HG02884 (cell line): ENCODE measurements at regions not wholly inside any gene's neighbourhood (a gene's known extent, or its start where the extent isn't known, plus 50 kb on each side); places are given as distances from the start of the nearest gene placed in this dataset.

Experiments
- ATAC-seq: cut with Tn5 transposase; IDR thresholded peaks from one replicate; pipeline ENCODE4 v1.9.1; 2021; ENCODE audit warnings: mild to moderate bottlenecking, moderate library complexity; ENCODE audit not compliant: unreplicated experiment

- ATAC-seq, result no peak
These were observed 77.9 kb upstream of the HSD17B12 start for GRCh38 chr11:43602670-43603069.

GRCh38 chr11:43614214-43614613 is 66.3 kb upstream of the HSD17B12 start:
- ATAC-seq, result no peak

DNA sequence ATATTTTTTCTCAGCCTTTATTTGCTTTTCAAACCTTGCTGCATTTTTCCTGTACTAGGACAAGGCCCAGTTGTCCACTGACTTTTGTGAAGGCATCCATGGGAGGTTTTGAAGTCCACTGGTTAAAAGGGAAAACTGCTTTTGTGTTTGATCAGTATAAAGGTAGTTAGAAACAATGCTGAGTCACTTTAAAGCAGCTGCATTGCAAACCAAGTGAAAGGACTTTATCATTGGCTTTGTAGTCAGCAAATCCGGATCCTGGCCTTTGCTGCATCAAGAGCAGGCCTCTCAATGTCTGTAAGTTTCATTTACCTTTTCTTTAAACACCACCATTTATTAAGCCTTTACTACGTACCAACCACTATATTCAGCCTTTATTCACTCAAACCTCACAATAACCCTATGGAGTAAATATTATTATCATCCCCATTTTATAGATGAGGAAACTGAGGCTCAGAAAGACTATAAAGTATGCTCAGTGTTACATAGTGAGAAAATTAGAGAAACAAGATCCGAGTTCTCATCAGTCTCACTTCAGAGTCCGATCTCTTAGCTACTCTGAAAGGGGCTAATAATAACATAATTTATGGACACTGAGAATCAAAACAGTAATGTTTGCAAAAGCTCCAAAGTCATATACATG is 60.6 kb upstream of the HSD17B12 start:
- ATAC-seq, result no peak

DNA sequence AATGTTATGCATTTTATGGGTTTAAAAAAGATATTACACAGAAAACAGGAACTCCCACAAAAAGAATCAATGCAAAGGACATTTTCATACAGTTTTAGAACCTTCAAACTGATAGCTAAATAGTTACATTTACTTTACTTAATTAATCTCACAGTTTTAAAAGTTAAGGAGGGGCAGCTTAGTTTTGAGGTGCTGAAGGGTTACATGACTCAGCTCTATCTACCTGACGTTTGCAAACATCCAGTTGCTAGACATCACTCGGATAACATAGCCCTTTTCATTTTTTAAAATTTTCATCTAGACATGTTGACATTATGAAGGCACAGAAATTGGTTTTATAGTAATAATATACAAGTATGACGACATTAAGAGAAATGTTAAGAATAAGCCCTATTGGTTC is 53.7 kb upstream of the HSD17B12 start:
- ATAC-seq, result no peak
